ENCODE measurements at regions not wholly inside any gene's neighbourhood (a gene's known extent, or its start where the extent isn't known, plus 50 kb on each side); places are given as distances from the start of the nearest gene placed in this dataset.

GRCh38 chr2:79292958-79293315 lies 133.4 kb upstream of the REG3A start:
- Histone ChIP-seq H3K4me1 (no peaks in the 10 kb centered on the region), H3K27ac (no peak overlapping the region), H3K27me3 (no peaks in the 10 kb centered on the region), H3K36me3 (no peaks in the 10 kb centered on the region), H3K9me3 (peaks cover 0 to 3% of the 10 kb centered on the region in 2 donors), H3K4me3 (no peak overlapping the region)
- no peak for DNase-seq (ENCODE audit: low spot score in 2 of 2)
- TF ChIP-seq POLR2A (IDR thresholded peaks at IDR 0.05) = no peak
- TF ChIP-seq, protein P1, sequence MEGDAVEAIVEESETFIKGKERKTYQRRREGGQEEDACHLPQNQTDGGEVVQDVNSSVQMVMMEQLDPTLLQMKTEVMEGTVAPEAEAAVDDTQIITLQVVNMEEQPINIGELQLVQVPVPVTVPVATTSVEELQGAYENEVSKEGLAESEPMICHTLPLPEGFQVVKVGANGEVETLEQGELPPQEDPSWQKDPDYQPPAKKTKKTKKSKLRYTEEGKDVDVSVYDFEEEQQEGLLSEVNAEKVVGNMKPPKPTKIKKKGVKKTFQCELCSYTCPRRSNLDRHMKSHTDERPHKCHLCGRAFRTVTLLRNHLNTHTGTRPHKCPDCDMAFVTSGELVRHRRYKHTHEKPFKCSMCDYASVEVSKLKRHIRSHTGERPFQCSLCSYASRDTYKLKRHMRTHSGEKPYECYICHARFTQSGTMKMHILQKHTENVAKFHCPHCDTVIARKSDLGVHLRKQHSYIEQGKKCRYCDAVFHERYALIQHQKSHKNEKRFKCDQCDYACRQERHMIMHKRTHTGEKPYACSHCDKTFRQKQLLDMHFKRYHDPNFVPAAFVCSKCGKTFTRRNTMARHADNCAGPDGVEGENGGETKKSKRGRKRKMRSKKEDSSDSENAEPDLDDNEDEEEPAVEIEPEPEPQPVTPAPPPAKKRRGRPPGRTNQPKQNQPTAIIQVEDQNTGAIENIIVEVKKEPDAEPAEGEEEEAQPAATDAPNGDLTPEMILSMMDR (IDR thresholded peaks at IDR 0.05) = no peak
- TF ChIP-seq POLR2AphosphoS5 (IDR thresholded peaks at IDR 0.05) = no peak
- intact Hi-C loops (cut with DNase I; ENCODE audit: low total_unique reads) = no loop called here

GRCh38 chr2:79292239-79292957 lies 132.8 kb upstream of the REG3A start:
- TF ChIP-seq POLR2AphosphoS5 (IDR thresholded peaks at IDR 0.05) (no peak), POLR2A (IDR thresholded peaks at IDR 0.05) (no peak)
- TF ChIP-seq, protein P1 (IDR thresholded peaks at IDR 0.05) = no peak
- no peak for DNase-seq (ENCODE audit: low spot score in 2 of 2)
- H3K9me3 ChIP-seq = peaks cover 0 to 6% of the 10 kb centered on the region in 2 donors
- no peak overlapping the region for H3K4me3 ChIP-seq
- no peak overlapping the region for H3K27ac ChIP-seq
- H3K4me1 ChIP-seq = no peaks in the 10 kb centered on the region
- H3K36me3 ChIP-seq = no peaks in the 10 kb centered on the region
- intact Hi-C loops (cut with DNase I; ENCODE audit: low total_unique reads) = no loop called here
- no peaks in the 10 kb centered on the region for H3K27me3 ChIP-seq

DNA sequence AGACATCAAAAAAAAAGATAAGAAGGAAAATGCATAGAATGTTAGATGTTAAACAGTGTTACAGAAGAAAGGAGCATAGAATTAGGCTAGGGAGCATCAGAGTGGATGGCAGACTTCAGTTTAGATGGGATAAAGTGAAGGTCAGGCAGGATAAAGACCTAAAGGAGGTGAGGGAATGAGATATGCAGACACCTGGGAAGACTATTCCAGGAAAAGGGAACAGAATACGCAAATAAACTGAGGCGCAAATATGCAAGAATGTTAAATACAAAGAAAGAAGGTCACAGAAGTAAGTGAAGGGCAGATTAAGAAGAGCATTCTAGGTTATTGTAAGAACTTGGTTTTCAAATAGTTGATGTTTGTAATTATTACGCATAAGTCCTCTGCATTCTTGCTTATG lies 116.3 kb upstream of the REG3A start:
- TF ChIP-seq POLR2A (IDR thresholded peaks at IDR 0.05) = no peak
- TF ChIP-seq, protein P1 (IDR thresholded peaks at IDR 0.05) = no peak
- TF ChIP-seq POLR2AphosphoS5 (IDR thresholded peaks at IDR 0.05) = no peak
- H3K4me3 ChIP-seq = no peak overlapping the region
- no peak overlapping the region for H3K27ac ChIP-seq
- peaks cover 0 to 13% of the 10 kb centered on the region in 2 donors for H3K9me3 ChIP-seq
- intact Hi-C loops (cut with DNase I; ENCODE audit: low total_unique reads) = no loop called here
- no peaks in the 10 kb centered on the region for H3K4me1 ChIP-seq
- H3K27me3 ChIP-seq = no peaks in the 10 kb centered on the region
- H3K36me3 ChIP-seq = no peaks in the 10 kb centered on the region
- no peak for DNase-seq (ENCODE audit: low spot score in 2 of 2)

DNA sequence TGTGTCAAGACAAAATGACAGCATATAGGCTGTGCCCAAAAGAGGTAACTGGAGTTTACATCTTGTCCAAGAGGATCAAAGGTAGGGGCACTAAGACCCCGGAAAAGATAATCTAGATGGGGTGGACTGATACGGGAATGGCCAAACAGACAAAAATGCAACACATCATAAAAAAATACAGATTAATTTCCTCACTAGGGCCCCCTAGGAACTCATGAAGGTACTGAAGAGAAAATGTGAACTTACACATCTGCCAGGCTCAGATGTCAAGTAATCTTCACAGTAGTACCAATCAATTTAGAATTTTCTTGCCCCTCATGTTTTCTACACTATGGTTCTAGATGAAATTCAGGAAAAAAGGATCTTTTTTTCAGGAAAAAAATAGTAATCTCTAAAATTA lies 115.6 kb upstream of the REG3A start:
- Histone ChIP-seq H3K4me1 (no peaks in the 10 kb centered on the region), H3K4me3 (no peak overlapping the region), H3K9me3 (peaks cover 0 to 13% of the 10 kb centered on the region in 2 donors), H3K27ac (no peak overlapping the region), H3K36me3 (no peaks in the 10 kb centered on the region), H3K27me3 (no peaks in the 10 kb centered on the region)
- intact Hi-C loops (cut with DNase I; ENCODE audit: low total_unique reads) = no loop called here
- no peak for DNase-seq (ENCODE audit: low spot score in 2 of 2)
- TF ChIP-seq POLR2A (IDR thresholded peaks at IDR 0.05) (no peak), POLR2AphosphoS5 (IDR thresholded peaks at IDR 0.05) (no peak)

- peaks cover 0 to 13% of the 10 kb centered on the region in 2 donors for H3K9me3 ChIP-seq
- TF ChIP-seq POLR2AphosphoS5 (IDR thresholded peaks at IDR 0.05) (no peak), POLR2A (IDR thresholded peaks at IDR 0.05) (no peak)
- TF ChIP-seq, protein P1 (IDR thresholded peaks at IDR 0.05) = no peak
- no peaks in the 10 kb centered on the region for H3K36me3 ChIP-seq
- intact Hi-C loops (cut with DNase I; ENCODE audit: low total_unique reads) = loop anchor here (5.0 kb wide), 1 partner anchor 720 kb away; no protein-coding TSS in a partner anchor
- H3K27me3 ChIP-seq = no peaks in the 10 kb centered on the region
- no peak overlapping the region for H3K4me3 ChIP-seq
- H3K27ac ChIP-seq = no peak overlapping the region
- H3K4me1 ChIP-seq = no peaks in the 10 kb centered on the region
- DNase-seq (ENCODE audit: low spot score in 2 of 2) = no peak
These were observed 113.1 kb upstream of the REG3A start for GRCh38 chr2:79272616-79273015.
